Stimulated activated CD4-positive, alpha-beta T cell treated with anti-CD3 and anti-CD28 coated beads, TNF-alpha, amount 100 ng/mL, for 4 hours (primary cell): ENCODE measurements at regions not wholly inside any gene's neighbourhood (a gene's known extent, or its start where the extent isn't known, plus 50 kb on each side); places are given as distances from the start of the nearest gene placed in this dataset.

Experiments used
- DNase-seq, 3 experiments: peaks; one replicate each; pipeline ENCODE4 v3.0.0-alpha.2; 2020; ENCODE audit warnings: low read depth in 3 of 3

DNA sequence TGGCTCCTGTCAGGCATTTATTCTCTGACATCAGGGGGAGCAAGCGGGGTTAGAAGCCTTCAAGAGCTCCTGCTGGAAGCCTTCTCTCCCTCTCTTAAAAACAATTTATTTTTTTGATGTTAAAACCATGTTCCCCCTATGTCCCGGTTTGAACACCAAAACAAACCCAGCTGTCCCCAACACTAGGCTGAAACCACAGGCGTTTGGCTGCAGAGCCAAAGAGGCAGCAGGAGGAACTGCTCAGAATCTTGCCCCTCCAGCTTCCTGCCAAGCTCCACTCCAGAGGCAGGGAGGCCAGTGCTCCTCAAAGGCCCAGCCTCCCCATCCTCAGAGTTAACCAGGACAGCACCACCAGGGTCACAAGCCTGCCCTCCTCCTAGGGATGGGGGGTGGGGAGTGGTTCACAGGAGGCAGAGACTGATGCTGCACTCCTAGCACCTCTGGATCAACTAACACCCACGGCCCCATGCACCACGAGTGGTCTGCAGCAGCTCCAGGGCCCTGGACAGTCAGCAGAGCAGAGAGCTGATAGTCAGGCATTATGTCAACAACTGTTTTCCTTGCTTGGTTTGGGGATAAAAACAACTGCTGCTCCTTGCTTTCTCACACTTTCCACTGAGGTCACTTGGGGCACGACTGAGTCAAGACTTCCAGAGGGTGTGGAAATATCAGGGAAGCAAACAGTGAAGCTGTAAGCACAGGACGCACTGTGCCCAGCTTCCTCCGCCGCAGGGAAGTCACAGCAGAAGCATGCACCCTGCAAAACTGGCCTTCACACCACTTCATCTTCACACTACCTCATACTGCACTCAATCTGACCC, 96.5 kb upstream of the ADRA1B start:
- no peak for DNase-seq

DNA sequence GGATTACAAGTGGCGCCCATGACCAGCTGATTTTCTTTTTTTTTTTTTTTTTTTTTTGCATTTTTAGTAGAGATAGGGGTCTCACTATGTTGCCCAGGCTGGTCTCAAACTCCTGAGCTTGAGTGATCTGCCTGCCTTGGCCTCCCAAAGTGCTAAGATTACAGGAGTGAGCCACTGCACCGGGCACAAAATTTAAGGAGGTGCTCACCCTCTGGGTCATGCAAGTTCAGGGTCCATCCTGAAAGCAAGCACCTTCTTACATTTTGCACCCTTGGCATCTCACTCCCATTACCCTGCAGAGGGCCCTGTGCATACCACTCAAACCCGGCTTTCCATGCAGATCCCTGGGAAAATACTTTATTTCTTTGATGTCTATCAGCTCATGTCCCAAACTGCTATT, 95.6 kb upstream of the ADRA1B start:
- no peak for DNase-seq

DNA sequence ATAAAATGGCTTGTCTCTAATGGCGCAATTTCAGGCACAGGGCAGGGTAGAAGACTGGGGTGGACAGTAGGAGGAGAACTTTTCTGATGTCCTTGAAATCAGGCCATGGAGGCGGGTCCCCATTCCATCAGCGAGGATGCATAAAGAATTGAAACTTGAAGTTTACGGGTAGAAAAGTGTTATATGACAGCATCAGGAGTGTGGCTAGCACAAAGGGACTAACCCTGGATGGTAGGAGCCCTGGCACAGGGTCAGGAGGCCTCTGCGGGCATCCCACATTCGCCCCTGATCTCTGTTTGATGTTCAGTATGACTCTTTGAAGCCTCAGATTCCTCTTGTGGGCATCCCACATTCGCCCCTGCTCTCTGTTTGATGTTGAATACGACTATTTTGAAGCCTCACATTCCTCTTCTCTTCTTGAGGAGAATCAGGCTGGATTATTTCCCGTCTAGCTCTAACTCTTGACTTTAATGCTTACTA, 94.8 kb upstream of the ADRA1B start:
- no peak for DNase-seq

DNA sequence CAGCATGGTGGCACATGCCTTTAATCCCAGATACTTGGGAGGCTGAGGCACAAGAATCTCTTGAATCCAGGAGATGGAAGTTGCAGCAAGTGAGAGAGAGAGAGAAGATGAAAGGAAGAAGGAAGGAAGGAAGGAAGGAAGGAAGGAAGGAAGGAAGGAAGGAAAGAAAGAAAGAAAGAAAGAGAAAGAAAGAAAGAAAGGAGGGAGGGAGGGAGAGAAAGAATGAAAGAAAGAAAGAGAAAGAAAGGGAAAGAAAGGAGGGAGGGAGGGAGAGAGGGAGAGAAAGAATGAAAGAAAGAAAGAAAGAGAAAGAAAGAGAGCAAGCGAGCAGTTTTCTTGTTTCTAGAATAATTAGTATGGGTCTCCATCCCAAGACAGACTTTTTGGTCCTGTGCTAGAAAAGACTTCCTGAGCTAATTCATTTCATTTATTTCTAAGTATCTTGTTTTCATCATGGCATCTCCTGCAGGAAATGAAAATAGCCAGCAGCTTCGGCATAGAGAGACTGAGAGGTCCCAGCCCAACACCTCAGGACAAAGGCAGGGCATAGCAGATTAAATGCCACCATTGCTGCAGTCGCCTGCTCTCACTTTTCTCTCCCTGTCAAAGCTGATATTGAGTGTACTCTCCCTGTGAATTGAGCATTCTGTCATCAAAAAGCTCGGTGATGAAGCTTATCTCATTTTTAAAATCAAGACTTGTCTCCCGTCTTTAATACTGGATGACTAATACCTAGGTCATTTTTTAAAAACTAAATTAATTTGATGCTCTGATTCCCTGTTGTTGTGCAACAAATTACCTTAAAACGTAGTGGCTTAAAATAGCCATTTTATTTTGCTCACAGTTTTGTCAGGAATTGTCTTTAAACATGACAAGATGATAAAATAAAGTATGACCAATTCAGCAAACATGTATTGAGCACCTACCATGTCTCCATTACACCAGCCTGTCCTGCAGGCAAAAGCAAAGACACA, 91.8 kb upstream of the ADRA1B start:
- no peak for DNase-seq

DNA sequence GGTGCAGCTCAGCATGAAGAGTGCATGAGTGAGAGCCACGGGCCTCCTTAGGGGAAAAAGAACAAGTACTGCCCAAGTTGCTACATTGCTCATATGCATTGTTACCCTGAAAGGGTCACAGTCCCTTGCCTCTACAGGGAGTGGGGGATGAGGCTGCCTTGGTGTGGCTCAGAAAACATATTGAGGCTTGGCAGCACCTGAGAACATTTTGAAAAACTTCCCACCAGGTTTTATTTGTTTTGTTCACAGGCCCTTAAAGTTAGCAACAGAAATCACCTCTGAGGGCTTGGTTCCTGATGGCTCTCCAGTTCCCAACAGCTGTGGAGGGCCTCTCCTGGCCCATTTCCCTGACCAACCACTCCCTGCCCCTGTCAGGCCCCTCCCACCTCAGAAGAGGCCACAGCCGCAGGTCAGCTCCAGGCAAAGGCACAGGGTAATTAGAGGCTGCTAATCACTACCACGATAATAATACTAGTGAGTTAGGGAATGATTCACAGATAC, 90.7 kb upstream of the ADRA1B start:
- DNase-seq = no peak

DNA sequence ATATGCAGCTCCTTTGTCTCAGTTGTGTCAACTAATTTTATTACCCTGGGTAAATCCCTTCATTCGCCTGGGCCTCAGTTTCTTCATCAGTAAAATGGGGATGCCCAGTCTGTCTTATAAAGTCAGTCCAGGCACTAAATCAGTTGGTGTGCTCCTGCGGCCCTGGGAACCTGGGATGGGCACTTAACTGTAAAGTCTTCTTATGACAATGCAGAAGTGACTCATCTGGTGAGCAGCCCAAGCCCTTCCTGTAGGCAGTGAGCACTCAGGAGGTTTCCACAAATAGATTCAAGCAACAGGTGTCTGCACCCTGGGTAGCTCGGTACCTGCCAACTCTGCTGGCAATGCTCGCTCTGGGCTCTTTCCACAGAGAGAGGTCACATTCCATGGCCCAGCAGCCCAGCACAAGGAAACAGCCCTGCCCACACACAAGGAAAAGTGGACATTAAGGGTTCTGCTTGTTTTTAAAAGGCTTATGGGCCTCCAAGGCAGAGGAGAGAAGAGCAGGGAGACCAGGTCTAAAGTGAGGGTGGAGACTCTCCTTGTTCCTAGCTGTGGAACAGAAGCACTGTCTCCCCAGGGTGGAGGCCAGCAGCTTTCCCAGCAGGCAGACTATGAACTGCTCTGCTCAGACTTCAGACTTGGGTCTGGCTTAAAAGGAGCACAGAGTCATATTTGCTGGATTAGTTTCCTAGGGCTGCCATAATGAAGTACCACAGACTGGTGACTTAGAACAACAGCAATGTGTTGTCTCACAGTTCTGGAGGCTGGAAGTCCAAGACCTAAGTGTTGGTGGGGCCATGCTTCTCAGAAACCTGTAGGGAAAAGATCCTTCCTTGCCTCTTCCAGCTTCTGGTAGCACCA, 89.7 kb upstream of the ADRA1B start:
- no peak for DNase-seq

DNA sequence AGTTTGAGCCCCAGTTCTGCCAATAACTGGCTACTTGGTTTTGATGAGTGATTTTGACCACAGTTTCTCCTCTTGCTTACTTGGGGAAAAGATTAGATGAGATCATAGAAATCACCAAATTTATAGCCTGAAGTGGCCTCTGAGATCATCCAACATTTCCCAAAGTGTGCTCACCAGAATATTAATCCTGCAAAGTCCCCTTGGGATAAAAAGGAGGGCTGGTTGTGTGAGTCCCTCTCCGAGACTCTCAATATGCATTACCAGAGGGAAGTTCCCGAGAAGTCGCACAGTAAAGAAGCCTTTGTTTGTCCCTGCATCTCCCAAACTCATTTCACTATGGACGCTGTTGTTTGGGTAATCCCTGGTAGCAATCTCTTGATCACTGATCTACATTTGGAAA, 88.4 kb upstream of the ADRA1B start:
- DNase-seq = no peak

DNA sequence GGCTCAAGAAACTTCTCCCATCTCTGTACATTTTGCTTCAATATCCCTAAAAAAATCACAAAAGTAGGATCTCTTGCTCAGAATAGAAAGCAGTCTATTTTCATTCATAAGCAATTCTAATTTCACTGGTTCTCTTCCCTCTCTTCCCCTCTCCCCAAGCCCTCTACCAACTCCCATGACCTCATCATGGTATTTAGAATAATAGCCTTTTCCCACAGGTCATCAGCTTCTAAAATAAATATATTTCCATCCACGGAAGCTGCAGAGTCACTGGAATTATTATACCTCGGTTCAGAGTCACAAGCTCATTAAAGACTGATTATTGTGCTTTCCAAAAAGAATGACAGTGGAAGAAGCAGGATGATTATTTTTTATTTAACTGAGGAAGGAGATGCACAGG, 84.2 kb upstream of the ADRA1B start:
- no peak for DNase-seq

DNA sequence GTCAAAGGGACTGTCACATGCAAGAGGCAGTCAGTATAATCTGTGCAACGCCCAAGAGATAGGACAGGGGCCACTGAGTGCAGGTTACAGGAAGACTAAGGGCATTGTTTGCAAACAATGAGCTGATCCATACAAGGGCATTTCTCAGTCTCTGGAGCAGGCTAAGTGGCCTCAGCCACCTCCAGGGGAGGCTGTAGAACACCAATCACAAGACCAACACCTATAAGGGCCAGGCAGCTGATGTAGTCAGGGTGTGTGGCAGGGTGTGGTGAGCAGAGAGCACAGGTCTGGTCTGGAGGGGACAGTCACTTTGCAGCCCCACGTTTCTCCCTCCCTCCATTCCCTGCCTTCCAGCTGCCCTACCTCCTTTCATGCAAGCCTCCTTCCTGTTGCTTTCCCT, 83.2 kb upstream of the ADRA1B start:
- DNase-seq = no peak

DNA sequence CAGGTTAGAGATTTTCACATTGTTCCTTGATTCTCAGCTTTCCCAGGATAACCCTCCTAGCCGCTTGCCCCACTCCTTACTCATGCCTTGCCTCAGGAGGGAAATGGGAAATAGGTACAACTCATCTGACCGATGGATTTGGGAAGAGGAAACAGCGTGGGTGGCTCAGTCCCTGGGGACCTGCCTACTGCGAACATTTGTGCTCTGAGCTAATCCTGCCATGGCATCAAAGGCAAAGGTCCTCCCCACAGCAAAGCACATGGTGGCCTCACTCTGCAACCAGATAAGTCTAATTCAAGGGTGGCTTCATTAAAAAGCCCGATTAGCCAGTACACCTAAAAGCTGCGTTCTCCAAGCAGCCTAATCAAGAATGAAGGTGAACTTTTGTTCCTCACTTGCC, 82.4 kb upstream of the ADRA1B start:
- DNase-seq = no peak

DNA sequence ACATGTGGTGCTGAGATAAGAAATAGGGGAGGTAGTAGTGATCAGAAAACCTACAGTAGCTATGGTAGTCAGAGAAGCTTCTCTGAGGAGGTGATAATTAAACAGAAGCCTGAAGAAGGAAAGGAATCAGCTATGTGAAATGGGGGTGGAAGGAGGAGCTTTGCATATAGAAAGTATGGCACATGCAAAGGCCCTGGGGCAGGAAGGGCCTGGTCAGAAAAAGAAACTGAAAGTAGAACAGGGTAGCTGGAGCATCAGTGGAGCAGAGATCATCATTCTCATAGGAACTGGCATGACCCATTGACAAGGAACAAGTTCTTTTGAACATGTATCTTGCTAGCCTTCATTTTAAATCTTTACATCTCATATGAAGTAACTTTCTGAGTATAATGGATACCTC, 80.7 kb upstream of the ADRA1B start:
- DNase-seq = no peak

DNA sequence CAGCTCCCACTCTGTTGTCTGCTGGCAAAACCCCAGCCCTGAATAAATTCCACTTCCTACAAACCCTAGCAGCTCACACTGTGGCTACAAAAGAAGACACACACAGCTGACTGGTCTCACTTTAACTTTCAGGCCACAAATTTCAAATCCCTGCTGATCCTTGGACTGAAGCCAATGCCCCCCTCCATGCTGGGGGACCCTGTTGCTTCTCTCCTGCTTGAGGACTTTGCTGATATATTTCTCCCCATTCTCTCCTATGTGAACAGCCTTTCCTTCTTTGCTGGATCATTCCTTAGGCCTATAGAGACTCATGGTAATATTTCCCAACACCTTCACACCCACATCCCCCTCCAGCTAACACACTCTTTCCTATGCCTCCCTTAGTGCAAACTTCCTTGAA, 79.6 kb upstream of the ADRA1B start:
- no peak for DNase-seq

DNA sequence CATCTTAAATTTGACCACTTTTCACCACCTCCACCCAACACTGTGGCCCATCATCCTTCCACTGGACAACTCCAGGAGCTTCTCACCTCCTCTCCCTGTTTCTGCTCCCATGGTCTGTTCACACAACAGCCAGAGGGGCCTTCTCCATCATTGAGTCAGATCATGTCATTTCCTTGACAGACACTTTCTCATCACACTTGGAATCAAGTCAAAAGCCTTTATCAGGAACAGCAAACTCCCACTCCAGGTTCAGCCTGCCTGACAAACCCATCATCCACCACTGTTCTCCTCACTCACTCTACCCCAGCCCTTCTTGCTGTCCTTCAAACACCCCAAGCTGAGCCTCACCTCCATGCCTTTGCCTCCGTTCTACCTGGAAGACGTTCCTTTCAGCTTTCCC, 78.4 kb upstream of the ADRA1B start:
- DNase-seq = no peak

DNA sequence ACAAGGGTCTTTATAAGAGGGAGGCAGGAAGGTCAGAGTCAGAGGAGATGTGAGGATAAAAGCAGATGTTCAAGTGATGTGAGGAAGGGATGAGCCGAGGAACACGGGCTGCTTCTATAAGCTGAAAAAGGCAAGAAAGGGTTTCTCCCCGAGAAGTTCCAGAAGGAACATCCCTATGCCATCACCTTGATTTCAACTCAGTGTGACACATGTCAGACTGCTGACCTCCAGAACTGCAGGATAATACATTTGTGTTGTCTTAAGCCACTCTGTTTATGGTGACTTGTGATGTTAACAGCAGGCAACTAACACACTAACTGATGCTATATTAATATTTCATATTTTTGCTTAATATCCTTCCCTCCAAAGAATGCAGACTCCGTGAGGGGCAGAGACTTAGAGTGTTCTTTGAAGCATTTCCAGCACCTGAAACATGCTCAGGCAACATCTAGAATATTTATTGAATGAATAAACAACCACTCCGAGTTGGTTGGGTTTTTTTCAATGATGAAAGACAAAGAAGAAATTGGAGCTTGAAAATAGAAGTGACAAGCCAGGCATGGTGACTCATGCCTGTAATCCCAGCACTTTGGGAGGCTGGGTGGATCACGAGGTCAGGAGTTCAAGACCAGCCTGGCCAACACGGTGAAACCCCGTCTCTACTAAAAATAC, 77.6 kb upstream of the ADRA1B start:
- no peak for DNase-seq

DNA sequence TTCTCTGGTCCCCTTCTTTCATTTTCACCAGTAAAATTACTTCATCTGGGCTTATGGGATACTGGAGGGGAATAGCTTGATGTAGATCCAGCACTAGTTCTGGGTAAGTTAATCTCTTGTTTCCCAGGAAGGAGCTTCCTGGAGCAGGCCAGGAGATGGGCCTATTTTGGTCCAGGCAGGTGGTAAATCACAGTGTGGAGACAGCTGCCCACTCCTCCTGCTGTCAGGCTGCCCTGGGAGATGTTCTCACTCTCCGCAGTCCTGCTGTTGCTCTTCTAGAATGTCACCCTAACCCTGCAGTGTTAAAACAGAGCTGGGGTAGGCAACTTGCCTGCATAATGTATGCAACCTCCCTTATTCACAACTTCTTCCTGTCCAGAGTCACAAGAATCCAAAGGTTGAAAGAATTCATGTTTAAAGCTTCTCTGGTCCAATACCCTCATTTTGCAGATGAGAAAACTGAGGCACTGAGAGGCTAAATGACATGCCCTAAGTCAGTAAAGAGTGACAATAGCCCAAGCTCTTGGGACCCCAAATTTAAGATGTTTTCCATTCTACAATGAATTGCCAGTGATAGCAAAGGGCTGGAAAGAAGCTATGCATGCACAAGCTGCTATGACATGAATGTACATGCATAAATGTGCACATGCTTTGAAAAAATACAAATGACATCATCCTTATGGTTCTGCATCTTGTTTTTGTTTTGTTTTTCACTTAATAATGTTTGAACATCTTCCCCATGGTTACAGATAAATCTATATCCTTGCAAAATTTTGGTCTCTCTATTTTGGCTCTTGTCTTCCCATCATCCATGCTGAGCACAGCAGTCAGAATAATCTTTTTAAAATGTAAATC, 71.8 kb upstream of the ADRA1B start:
- no peak for DNase-seq

DNA sequence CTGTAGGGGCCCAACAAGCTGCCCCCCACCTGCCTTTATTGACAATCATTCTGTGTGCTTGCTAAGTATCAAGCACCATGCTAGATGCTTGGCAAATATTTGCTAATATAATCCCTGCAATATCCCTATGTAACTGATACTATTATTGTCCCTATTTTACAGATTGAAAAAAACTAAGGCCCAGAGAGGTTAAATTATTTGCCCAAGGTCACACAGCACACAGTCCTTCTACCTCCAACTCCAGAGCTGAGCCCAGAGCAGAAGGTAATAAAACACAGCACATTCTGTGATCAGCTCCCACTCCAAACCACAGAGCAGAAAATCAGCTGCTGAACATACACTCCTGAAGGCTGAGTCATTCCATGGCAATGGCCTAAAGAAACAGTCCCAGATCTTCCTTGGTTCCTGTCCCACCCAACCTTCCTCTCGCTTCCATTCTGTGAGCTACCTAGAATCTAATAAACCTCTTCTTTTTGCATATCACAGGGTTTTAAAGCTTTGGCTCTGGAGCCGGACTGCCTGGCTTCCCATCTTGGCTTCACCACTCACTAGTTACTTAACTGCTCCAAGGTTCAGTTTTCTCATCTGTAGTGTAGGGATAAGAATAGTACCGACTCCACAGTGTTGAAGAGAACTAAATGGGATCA, 66.7 kb upstream of the ADRA1B start:
- DNase-seq = no peak

DNA sequence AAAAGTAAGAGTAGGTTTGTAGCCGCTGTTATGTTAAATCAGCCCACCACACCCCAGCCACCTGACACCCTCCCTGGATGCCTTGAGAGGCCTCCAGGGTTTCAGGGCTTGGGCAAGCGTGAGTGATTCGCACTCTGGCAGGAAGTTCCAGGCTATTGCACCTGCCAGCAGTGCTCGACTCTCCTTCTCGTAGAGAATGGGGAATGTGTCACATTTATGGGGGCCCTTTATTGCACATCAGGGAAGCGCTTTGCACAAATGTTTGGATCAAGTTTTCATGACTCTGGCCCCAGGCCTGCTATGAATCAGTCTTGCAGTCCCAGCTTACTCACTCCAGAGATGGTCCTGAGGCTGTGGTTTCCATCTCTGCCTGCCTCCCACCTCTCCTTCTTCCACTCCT, 66.1 kb upstream of the ADRA1B start:
- DNase-seq = no peak

DNA sequence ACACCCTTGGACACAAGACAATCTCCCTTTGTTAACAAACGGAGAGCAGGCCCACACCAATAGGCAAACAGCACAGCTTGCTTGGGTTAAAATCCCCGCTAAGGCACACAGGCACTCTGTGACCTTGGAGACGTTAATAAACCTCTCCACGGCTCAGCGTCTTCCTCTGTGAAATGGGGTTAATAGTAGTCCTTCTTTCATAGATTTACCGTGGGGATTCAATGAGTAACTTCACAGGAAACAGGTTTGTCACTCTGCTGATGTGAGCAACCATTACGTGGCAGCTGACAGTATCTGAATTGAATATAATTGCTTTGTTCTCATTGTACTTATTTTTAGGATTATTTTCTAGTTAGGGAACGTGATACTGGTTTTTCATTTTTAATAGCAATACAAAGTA, 65.2 kb upstream of the ADRA1B start:
- no peak for DNase-seq

DNA sequence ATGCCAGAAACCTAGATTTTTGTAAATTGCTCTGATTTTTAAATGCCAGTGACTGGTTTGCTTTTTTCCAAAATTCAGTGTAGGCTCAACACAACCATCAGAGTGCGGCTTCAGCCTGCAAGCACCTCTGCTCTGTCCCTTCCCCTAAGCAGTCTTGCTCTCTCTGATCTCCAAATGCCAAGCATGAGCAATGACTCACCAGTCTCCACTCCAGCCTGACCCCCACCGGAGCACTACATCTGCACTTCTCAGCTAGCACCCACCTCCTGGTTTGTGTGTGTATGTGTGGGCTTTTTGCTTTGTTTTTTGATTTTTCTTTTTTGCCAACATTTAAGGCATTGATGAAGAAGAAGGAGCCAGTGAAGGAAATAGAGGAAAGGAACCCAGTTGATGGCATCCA, 61.4 kb upstream of the ADRA1B start:
- no peak for DNase-seq
